Large intestine (tissue), 3 donors: ENCODE measurements at regions not wholly inside any gene's neighbourhood (a gene's known extent, or its start where the extent isn't known, plus 50 kb on each side); places are given as distances from the start of the nearest gene placed in this dataset.

Experiments used
- DNase-seq, 2 donors: peaks; one replicate each; pipeline versions ENCODE4 v3.0.0 to v3.0.0-alpha.2; 2013
- H3K27ac ChIP-seq: one replicate; pipeline ENCODE4 v1.5.1; 2013; ENCODE audit warnings: low read length
- H3K27me3 ChIP-seq: 2 replicates; pipeline ENCODE4 v1.6.1; 2013; ENCODE audit warnings: low read length; ENCODE audit not compliant: control insufficient read depth, insufficient read depth
- H3K36me3 ChIP-seq: 2 replicates; pipeline ENCODE4 v1.6.1; 2013; ENCODE audit warnings: low read length; ENCODE audit not compliant: control insufficient read depth, insufficient read depth
- H3K4me1 ChIP-seq: one replicate; pipeline ENCODE4 v1.6.1; 2013; ENCODE audit warnings: low read length; ENCODE audit not compliant: control insufficient read depth, insufficient read depth
- H3K4me3 ChIP-seq: one replicate; pipeline ENCODE4 v1.5.1; 2013; ENCODE audit warnings: low read length
- H3K9me3 ChIP-seq: one replicate; pipeline ENCODE4 v1.6.1; 2013; ENCODE audit warnings: mild to moderate bottlenecking, low read depth, low read length, moderate library complexity; ENCODE audit not compliant: control insufficient read depth
- WGBS: methylation state at CpG from one replicate; pipeline ENCODE4 v1.1.5; 2013; ENCODE audit warnings: low lambda C conversion rate; ENCODE audit not compliant: insufficient coverage; 5-methylcytosine and 5-hydroxymethylcytosine counted together

GRCh38 chr2:129112181-129112580 is 793.5 kb upstream of the HS6ST1 start:
- H3K27ac ChIP-seq, result no peak overlapping the region
- no peaks in the 10 kb centered on the region for H3K9me3 ChIP-seq
- H3K36me3 ChIP-seq, result no peaks in the 10 kb centered on the region
- no peak for DNase-seq
- H3K4me3 ChIP-seq, result no peak overlapping the region
- no peaks in the 10 kb centered on the region for H3K27me3 ChIP-seq
- H3K4me1 ChIP-seq, result no peaks in the 10 kb centered on the region
- WGBS, result no CpG with 5 or more reads among the region's 6 CpGs

GRCh38 chr2:129113776-129114175 is 795.1 kb upstream of the HS6ST1 start:
- Histone ChIP-seq H3K4me1 (no peaks in the 10 kb centered on the region), H3K27me3 (no peaks in the 10 kb centered on the region), H3K9me3 (no peaks in the 10 kb centered on the region), H3K36me3 (no peaks in the 10 kb centered on the region), H3K27ac (no peak overlapping the region), H3K4me3 (no peak overlapping the region)
- DNase-seq, result no peak
- WGBS, result 92% methylated on average over 5 of the region's 6 CpGs

- H3K27me3 ChIP-seq, result no peaks in the 10 kb centered on the region
- no peak overlapping the region for H3K4me3 ChIP-seq
- H3K27ac ChIP-seq, result no peak overlapping the region
- no peaks in the 10 kb centered on the region for H3K9me3 ChIP-seq
- DNase-seq, result no peak
- H3K4me1 ChIP-seq, result no peaks in the 10 kb centered on the region
- WGBS, result no CpG with 5 or more reads among the region's 2 CpGs
- no peaks in the 10 kb centered on the region for H3K36me3 ChIP-seq
These were observed 798.8 kb upstream of the HS6ST1 start for GRCh38 chr2:129117434-129117833.

GRCh38 chr2:129118296-129118695 is 799.6 kb upstream of the HS6ST1 start:
- no peaks in the 10 kb centered on the region for H3K9me3 ChIP-seq
- H3K27ac ChIP-seq, result no peak overlapping the region

GRCh38 chr2:129129087-129129486 is 810.4 kb upstream of the HS6ST1 start:
- no peak for DNase-seq
- no peaks in the 10 kb centered on the region for H3K27me3 ChIP-seq
- WGBS, result 60% methylated on average over 1 of the region's 4 CpGs
- H3K9me3 ChIP-seq, result no peaks in the 10 kb centered on the region
- H3K4me1 ChIP-seq, result no peaks in the 10 kb centered on the region
- no peak overlapping the region for H3K4me3 ChIP-seq
- H3K36me3 ChIP-seq, result no peaks in the 10 kb centered on the region
- H3K27ac ChIP-seq, result no peak overlapping the region

More at GRCh38 chr2:129118296-129118695, 799.6 kb upstream of the HS6ST1 start:
- Histone ChIP-seq H3K36me3 (no peaks in the 10 kb centered on the region), H3K4me1 (no peaks in the 10 kb centered on the region), H3K4me3 (no peak overlapping the region), H3K27me3 (no peaks in the 10 kb centered on the region)
- DNase-seq, result no peak

GRCh38 chr2:129133692-129134641 is 815.3 kb upstream of the HS6ST1 start:
- Histone ChIP-seq H3K36me3 (no peaks in the 10 kb centered on the region), H3K4me3 (no peak overlapping the region), H3K27ac (no peak overlapping the region), H3K4me1 (no peaks in the 10 kb centered on the region), H3K9me3 (no peaks in the 10 kb centered on the region), H3K27me3 (no peaks in the 10 kb centered on the region)
- 54% methylated on average over 3 of the region's 8 CpGs for WGBS
- no peak for DNase-seq

- Histone ChIP-seq H3K27me3 (no peaks in the 10 kb centered on the region), H3K4me3 (no peak overlapping the region), H3K9me3 (no peaks in the 10 kb centered on the region), H3K4me1 (no peaks in the 10 kb centered on the region), H3K36me3 (no peaks in the 10 kb centered on the region), H3K27ac (no peak overlapping the region)
- DNase-seq, result no peak
- 100% methylated on average over 1 of the region's 5 CpGs for WGBS
These were observed 816.3 kb upstream of the HS6ST1 start for GRCh38 chr2:129135017-129135416.

GRCh38 chr2:129139380-129139779 is 820.7 kb upstream of the HS6ST1 start:
- no peaks in the 10 kb centered on the region for H3K27me3 ChIP-seq

GRCh38 chr2:129142465-129142864 is 823.8 kb upstream of the HS6ST1 start:
- no peak for DNase-seq
- no peaks in the 10 kb centered on the region for H3K4me1 ChIP-seq
- no peaks in the 10 kb centered on the region for H3K36me3 ChIP-seq

More at GRCh38 chr2:129139380-129139779, 820.7 kb upstream of the HS6ST1 start:
- Histone ChIP-seq H3K4me3 (no peak overlapping the region), H3K27ac (no peak overlapping the region), H3K4me1 (no peaks in the 10 kb centered on the region), H3K36me3 (no peaks in the 10 kb centered on the region), H3K9me3 (peaks cover 2% of the 10 kb centered on the region)
- no CpG with 5 or more reads among the region's 2 CpGs for WGBS
- DNase-seq, result no peak

GRCh38 chr2:129144082-129144791 is 825.6 kb upstream of the HS6ST1 start:
- no peak overlapping the region for H3K27ac ChIP-seq
- DNase-seq, result no peak
- no CpG with 5 or more reads among the region's 42 CpGs for WGBS
- H3K27me3 ChIP-seq, result no peaks in the 10 kb centered on the region
- H3K4me1 ChIP-seq, result no peaks in the 10 kb centered on the region
- no peak overlapping the region for H3K4me3 ChIP-seq
- peaks cover 5% of the 10 kb centered on the region for H3K9me3 ChIP-seq
- no peaks in the 10 kb centered on the region for H3K36me3 ChIP-seq

More at GRCh38 chr2:129142465-129142864, 823.8 kb upstream of the HS6ST1 start:
- Histone ChIP-seq H3K4me3 (no peak overlapping the region), H3K9me3 (peaks cover 5% of the 10 kb centered on the region), H3K27me3 (no peaks in the 10 kb centered on the region), H3K27ac (no peak overlapping the region)
- WGBS, result 59% methylated on average over 2 of the region's 3 CpGs
